ENCODE measurements at regions not wholly inside any gene's neighbourhood (a gene's known extent, or its start where the extent isn't known, plus 50 kb on each side); places are given as distances from the start of the nearest gene placed in this dataset.
"Not testable (repeated sequence)": the region's sequence is repeated elsewhere in the genome, so short reads cannot be mapped to it uniquely, and the experiment has no call there.

- ChIA-PET CTCF (no interaction called here), POLR2A (ENCODE audit: low non-redundant PET) (no interaction called here)
- H3K27ac ChIP-seq, result no peak overlapping the region
- DNase-seq (ENCODE audit: low spot score), result no peak
- TF ChIP-seq CTCF (conservative IDR thresholded peaks at IDR 0.05; ENCODE audit: low read depth), result no peak
These were observed 421.9 kb downstream of the CDH10 start for GRCh38 chr5:24222876-24223275.

GRCh38 chr5:24225051-24225450, 419.7 kb downstream of the CDH10 start:
- CTCF ChIA-PET, result no interaction called here
- POLR2A ChIA-PET (ENCODE audit: low non-redundant PET), result no interaction called here
- DNase-seq (ENCODE audit: low spot score), result no peak
- no peak for TF ChIP-seq CTCF (conservative IDR thresholded peaks at IDR 0.05; ENCODE audit: low read depth)
- H3K27ac ChIP-seq, result no peak overlapping the region

GRCh38 chr5:24226479-24226878, 418.3 kb downstream of the CDH10 start:
- no peak for TF ChIP-seq CTCF (conservative IDR thresholded peaks at IDR 0.05; ENCODE audit: low read depth)
- POLR2A ChIA-PET (ENCODE audit: low non-redundant PET), result no interaction called here
- no peak overlapping the region for H3K27ac ChIP-seq
- CTCF ChIA-PET, result no interaction called here
- no peak for DNase-seq (ENCODE audit: low spot score)

GRCh38 chr5:24227881-24228280, 416.9 kb downstream of the CDH10 start:
- H3K27ac ChIP-seq; CTCF ChIA-PET; POLR2A ChIA-PET (ENCODE audit: low non-redundant PET); DNase-seq (ENCODE audit: low spot score): not testable (repeated sequence)

- CTCF ChIA-PET, result no interaction called here
- POLR2A ChIA-PET (ENCODE audit: low non-redundant PET), result no interaction called here
- no peak for TF ChIP-seq CTCF (conservative IDR thresholded peaks at IDR 0.05; ENCODE audit: low read depth)
- no peak for DNase-seq (ENCODE audit: low spot score)
- no peak overlapping the region for H3K27ac ChIP-seq
These were observed 412.7 kb downstream of the CDH10 start for GRCh38 chr5:24232041-24232440.

GRCh38 chr5:24232929-24233498, 411.8 kb downstream of the CDH10 start:
- no peak for DNase-seq (ENCODE audit: low spot score)
- H3K27ac ChIP-seq, result no peak overlapping the region
- CTCF ChIA-PET, result no interaction called here
- POLR2A ChIA-PET (ENCODE audit: low non-redundant PET), result no interaction called here
- TF ChIP-seq CTCF (conservative IDR thresholded peaks at IDR 0.05; ENCODE audit: low read depth), result peak; percentile 65

- DNase-seq (ENCODE audit: low spot score), result no peak
- POLR2A ChIA-PET (ENCODE audit: low non-redundant PET), result no interaction called here
- H3K27ac ChIP-seq, result no peak overlapping the region
- CTCF ChIA-PET, result no interaction called here
- no peak for TF ChIP-seq CTCF (conservative IDR thresholded peaks at IDR 0.05; ENCODE audit: low read depth)
These were observed 408.8 kb downstream of the CDH10 start for GRCh38 chr5:24235946-24236345.

Measured in RWPE1 (cell line).